Uterus (tissue), 3 donors: ENCODE measurements at regions not wholly inside any gene's neighbourhood (a gene's known extent, or its start where the extent isn't known, plus 50 kb on each side); places are given as distances from the start of the nearest gene placed in this dataset.

Source experiments
- DNase-seq, 2 donors: peaks; one replicate each; pipeline ENCODE4 v3.0.0-alpha.2; 2019 to 2020
- H3K27ac ChIP-seq, 2 donors: fragments of 200-600 bp; sonication (generic); 1 replicate in 1 of 2; 2 replicates in 1 of 2; pipeline ENCODE4 v1.5.1; 2016 to 2018
- H3K27me3 ChIP-seq, 2 donors: fragments of 200-600 bp; sonication (generic); one replicate each; pipeline ENCODE4 v1.5.1; 2018 to 2019; ENCODE audit warnings: control low read depth in 1 of 2
- H3K36me3 ChIP-seq, 2 donors: fragments of 200-600 bp; sonication (generic); one replicate each; pipeline ENCODE4 v1.5.1; 2019; ENCODE audit warnings: control low read depth in 1 of 2
- H3K4me1 ChIP-seq, 2 donors: fragments of 200-600 bp; sonication (generic); one replicate each; pipeline ENCODE4 v1.5.1; 2018 to 2019; ENCODE audit warnings: control low read depth in 1 of 2
- H3K4me3 ChIP-seq, 2 donors: fragments of 200-600 bp; sonication (generic); 1 replicate in 1 of 2; 2 replicates in 1 of 2; pipeline ENCODE4 v1.5.1; 2018 to 2019; ENCODE audit warnings: mild to moderate bottlenecking in 1 of 2
- H3K9me3 ChIP-seq, 2 donors: fragments of 200-600 bp; sonication (generic); one replicate each; pipeline ENCODE4 v1.5.1; 2019; ENCODE audit warnings: control low read depth in 1 of 2
- POLR2A ChIP-seq, 2 donors: fragments of 450-650 bp; IDR thresholded peaks; one replicate each; pipeline ENCODE4 v1.6.1; 2016; ENCODE audit warnings: antibody characterized with exemption in 2 of 2, mild to moderate bottlenecking in 1 of 2, moderate library complexity in 1 of 2
- intact Hi-C: fragments of 100-400 bp; cut with DNase I; formaldehyde crosslinking; loops from one replicate; pipeline ENCODE4 v1.15.1; 2023; ENCODE audit warnings: low total_unique reads
- TF ChIP-seq, protein P1 (sequence below), 4 experiments: fragments of 200-600 bp in 2 of 4; fragments of 450-650 bp in 2 of 4; sonication (generic) in 2 of 4; IDR thresholded peaks; one replicate each; pipeline ENCODE4 v1.5.1; 2016 to 2019; ENCODE audit warnings: antibody characterized with exemption in 4 of 4, mild to moderate bottlenecking in 2 of 4, moderate library complexity in 1 of 4
- donor health status: DM: yes; HTN: yes; CAD: no.

DNA sequence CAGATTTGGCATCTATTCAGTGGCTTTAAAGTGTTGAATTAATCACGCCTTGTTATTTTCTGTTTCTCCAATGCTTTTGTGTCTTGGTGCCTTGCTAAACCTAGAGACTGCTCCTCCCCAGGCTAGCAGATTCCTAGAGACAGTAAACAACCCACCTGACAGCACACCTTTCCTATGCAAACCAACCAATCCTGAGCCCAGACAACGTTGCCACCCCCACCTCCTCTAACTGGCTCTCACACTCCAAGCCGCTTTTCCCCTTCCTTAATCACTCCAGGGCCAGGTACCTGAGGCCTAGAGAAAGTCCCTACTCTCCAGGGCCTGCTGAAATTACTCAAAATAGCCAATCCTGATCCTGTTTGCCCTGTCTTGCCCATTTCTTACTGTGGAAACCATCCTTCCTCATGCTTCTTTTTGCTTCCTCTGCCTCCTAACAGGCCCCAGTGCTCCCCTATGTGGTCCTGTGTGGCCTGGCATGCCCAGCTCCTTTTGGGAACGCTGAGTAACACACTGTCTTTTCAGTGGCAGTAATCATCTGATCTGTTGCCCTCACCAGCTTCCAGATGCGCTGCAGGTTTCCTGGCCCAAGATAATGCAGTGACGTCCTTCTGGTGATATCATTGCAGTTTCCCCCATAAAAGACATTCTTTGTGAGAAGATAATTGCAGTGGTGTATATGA is 53.4 kb downstream of the GAS1 start:
- DNase-seq: no peak
- TF ChIP-seq, protein P1, sequence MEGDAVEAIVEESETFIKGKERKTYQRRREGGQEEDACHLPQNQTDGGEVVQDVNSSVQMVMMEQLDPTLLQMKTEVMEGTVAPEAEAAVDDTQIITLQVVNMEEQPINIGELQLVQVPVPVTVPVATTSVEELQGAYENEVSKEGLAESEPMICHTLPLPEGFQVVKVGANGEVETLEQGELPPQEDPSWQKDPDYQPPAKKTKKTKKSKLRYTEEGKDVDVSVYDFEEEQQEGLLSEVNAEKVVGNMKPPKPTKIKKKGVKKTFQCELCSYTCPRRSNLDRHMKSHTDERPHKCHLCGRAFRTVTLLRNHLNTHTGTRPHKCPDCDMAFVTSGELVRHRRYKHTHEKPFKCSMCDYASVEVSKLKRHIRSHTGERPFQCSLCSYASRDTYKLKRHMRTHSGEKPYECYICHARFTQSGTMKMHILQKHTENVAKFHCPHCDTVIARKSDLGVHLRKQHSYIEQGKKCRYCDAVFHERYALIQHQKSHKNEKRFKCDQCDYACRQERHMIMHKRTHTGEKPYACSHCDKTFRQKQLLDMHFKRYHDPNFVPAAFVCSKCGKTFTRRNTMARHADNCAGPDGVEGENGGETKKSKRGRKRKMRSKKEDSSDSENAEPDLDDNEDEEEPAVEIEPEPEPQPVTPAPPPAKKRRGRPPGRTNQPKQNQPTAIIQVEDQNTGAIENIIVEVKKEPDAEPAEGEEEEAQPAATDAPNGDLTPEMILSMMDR (IDR thresholded peaks at IDR 0.05): no peak
- no peak for TF ChIP-seq POLR2A (IDR thresholded peaks at IDR 0.05)
- no peaks in the 10 kb centered on the region for H3K27me3 ChIP-seq
- no peaks in the 10 kb centered on the region for H3K9me3 ChIP-seq
- H3K4me3 ChIP-seq: no peak overlapping the region
- no peak overlapping the region for H3K27ac ChIP-seq
- no peaks in the 10 kb centered on the region for H3K36me3 ChIP-seq
- intact Hi-C loops: no loop called here
- no peaks in the 10 kb centered on the region for H3K4me1 ChIP-seq

DNA sequence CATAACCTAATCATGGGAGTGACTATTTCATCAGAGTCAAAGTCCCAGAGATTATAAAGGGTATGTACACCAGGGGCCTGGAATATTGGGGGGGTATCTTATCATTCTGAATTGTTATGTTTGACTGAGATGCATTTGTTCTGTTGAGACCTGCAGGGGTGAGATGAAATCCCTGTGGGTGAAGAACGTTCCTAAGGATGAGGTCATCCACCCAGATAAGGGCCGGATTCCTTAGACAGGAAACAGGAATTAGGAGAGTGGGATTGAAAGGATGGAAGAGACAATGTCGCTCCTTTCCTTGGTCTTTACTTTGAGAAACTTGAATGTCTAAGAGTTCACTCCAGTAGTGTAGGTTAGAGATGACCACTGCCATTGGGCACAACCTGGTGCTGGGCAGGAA is 54.7 kb downstream of the GAS1 start:
- Histone ChIP-seq H3K36me3 (no peaks in the 10 kb centered on the region), H3K4me1 (no peaks in the 10 kb centered on the region), H3K27me3 (no peaks in the 10 kb centered on the region), H3K4me3 (no peak overlapping the region), H3K9me3 (no peaks in the 10 kb centered on the region), H3K27ac (no peak overlapping the region)
- no peak for DNase-seq
- intact Hi-C loops: no loop called here
- no peak for TF ChIP-seq POLR2A (IDR thresholded peaks at IDR 0.05)
- TF ChIP-seq, protein P1 (IDR thresholded peaks at IDR 0.05): no peak

DNA sequence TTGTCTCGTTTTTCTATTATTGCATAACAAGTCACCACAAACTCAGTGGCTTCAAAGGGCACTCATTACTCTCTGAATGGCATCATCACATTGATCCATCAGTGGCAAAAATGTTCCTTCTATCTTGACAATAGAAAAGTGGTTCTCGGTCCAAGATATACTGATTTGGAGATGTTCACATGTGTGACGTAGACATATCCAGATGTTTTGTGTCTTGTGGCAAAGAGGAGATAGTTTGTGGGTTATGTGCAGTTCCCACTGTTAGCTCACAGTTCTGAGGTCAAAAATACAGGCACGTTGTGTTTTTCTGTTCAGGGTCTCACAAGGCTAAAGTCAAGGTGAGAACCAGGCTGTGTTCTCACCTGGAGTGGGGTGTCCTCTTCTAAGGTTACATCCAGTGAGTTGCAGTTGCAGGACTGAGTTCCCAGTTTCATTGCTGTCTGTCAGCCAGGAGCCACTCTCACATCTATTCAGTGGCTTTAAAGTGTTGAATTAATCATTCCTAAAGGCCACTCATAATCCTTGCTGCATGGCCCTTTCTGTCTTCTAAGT is 55.3 kb downstream of the GAS1 start:
- Histone ChIP-seq H3K4me3 (no peak overlapping the region), H3K27me3 (no peaks in the 10 kb centered on the region), H3K4me1 (no peaks in the 10 kb centered on the region), H3K9me3 (no peaks in the 10 kb centered on the region), H3K27ac (no peak overlapping the region), H3K36me3 (no peaks in the 10 kb centered on the region)
- TF ChIP-seq, protein P1 (IDR thresholded peaks at IDR 0.05): no peak
- no peak for TF ChIP-seq POLR2A (IDR thresholded peaks at IDR 0.05)
- intact Hi-C loops: no loop called here
- no peak for DNase-seq

DNA sequence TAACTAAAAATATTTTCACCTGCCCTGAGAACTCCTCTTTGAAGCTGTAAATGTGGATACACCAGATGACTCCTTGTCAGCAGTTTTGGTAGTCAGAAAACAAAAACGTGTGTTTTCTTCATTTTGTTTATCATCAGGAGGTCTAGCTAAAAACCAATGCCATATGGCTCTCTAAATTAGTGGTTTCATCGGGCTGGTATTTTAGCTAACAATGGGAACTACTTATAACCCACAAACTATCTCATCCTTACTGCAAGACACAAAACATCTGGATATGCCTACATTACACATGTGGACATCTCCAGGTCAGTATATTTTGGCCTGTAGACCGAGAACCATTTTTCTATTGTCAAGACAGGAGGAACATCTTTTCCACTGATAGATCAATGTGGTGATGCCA is 56.2 kb downstream of the GAS1 start:
- H3K4me3 ChIP-seq: no peak overlapping the region
- no peaks in the 10 kb centered on the region for H3K4me1 ChIP-seq
- TF ChIP-seq POLR2A (IDR thresholded peaks at IDR 0.05): no peak
- TF ChIP-seq, protein P1 (IDR thresholded peaks at IDR 0.05): no peak
- H3K27ac ChIP-seq: no peak overlapping the region
- intact Hi-C loops: no loop called here
- no peaks in the 10 kb centered on the region for H3K27me3 ChIP-seq
- H3K36me3 ChIP-seq: no peaks in the 10 kb centered on the region
- no peak for DNase-seq
- no peaks in the 10 kb centered on the region for H3K9me3 ChIP-seq

DNA sequence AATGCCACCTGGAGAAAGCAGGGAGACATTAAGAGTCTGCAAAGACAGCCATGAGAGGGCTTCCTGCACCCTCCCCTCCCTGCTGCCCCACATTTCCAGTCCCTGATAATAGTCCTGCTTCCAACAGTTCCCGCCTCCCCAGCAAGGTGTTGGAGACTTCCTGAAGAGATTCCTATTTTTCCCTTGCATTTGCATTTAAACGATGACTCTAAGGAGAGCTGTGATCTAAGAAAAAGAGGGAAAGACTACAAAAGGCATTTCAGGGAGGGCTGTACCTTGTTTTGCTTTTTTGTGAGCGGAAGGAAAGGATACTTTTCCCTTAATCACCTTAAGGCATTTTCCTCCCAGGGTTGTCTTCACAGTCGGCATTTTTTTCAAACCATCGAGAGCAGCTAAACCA is 62.1 kb downstream of the GAS1 start:
- Histone ChIP-seq H3K9me3 (no peaks in the 10 kb centered on the region), H3K4me1 (no peaks in the 10 kb centered on the region), H3K36me3 (no peaks in the 10 kb centered on the region), H3K27ac (no peak overlapping the region), H3K4me3 (no peak overlapping the region), H3K27me3 (no peaks in the 10 kb centered on the region)
- intact Hi-C loops: no loop called here
- no peak for DNase-seq
- no peak for TF ChIP-seq POLR2A (IDR thresholded peaks at IDR 0.05)
- TF ChIP-seq, protein P1 (IDR thresholded peaks at IDR 0.05): no peak
